HG03469 (cell line): ENCODE measurements at regions not wholly inside any gene's neighbourhood (a gene's known extent, or its start where the extent isn't known, plus 50 kb on each side); places are given as distances from the start of the nearest gene placed in this dataset.

ENCODE experiments used
- ATAC-seq: cut with Tn5 transposase; IDR thresholded peaks from one replicate; pipeline ENCODE4 v1.9.1; 2021; ENCODE audit warnings: mild to moderate bottlenecking, moderate library complexity, moderate number of reproducible peaks; ENCODE audit not compliant: unreplicated experiment

GRCh38 chr10:88059190-88059589 is 195.8 kb downstream of the PTEN start:
- ATAC-seq: no peak

- ATAC-seq: no peak
Measured at GRCh38 chr10:88060762-88061161, 197.3 kb downstream of the PTEN start.

GRCh38 chr10:88062385-88062784 is 199.0 kb downstream of the PTEN start:
- ATAC-seq: no peak

GRCh38 chr10:88062798-88063472 is 199.5 kb downstream of the PTEN start:
- ATAC-seq: no peak

- no peak for ATAC-seq
Measured at GRCh38 chr10:88063861-88064557, 200.6 kb downstream of the PTEN start.

GRCh38 chr10:88064608-88065382 is 201.4 kb downstream of the PTEN start:
- peak; percentile 26 for ATAC-seq

DNA sequence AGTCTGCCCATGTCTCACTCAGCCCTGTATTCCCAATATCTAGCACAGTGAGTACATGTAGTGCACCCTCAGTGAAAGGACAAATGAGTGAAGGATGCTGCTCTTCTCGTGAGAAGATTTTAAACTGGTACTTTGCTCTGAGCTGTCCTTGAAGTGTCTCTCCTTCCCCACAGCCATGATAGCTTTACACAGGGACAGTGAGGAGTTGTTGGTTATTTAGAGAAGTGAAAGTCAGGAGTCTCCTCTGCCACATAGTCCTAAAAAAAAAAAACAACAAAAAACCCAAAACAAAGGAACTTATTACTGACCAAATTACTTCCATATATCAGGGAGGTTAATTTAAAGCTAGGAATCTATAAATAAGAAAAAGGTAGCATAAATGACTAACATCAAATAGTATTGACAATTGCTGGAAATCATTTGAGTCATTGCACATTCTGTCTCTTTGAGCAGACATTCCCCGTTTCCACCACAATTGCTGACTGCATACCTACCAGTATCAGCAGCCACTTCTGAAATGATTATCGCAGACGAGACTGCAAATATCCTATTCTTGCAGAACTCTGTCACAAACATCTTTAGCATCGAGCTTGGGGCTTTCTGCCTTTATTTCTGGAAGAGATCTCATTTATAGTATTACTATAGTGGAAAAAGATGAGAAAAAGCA is 202.1 kb downstream of the PTEN start:
- ATAC-seq: no peak

DNA sequence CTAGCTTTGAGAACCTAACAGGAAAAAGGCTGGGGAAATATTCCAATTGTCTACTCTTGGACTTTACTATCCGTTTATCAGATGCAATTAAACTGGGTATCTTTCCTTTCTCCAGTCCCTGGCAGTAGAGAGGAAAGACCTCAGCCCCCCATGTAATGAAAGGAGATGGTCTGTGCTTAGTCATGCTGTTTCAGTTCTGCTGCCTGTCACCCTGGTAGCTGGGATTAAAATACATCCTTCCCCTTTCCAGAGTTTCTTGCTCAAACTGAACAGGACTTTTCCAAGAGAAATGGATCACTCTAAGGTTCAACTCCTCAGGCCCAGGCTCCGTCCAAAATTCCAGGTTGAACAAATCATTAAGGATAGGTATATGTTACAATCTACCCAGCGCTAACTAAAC is 202.9 kb downstream of the PTEN start:
- no peak for ATAC-seq

DNA sequence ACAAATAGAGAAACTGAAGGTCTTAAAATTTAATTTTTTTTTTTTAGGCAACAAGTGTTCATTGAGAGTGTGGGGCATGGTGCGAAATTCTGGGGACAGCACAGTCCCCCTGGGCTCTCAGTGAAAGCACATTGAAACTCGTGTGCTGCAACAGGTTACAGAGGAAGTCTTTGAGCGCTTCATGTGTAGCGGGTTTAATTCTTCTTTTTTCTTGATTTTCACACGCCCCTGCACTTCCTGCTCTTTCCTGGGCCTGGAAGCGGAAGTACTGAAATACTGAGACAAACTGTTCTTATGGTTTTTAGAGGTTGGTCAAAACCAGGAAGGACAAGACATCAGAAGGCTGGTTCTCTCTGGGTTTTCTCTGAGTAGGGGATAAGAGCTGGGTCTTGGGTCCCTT is 203.5 kb downstream of the PTEN start:
- no peak for ATAC-seq

- no peak for ATAC-seq
Measured at GRCh38 chr10:88067737-88068136, 204.3 kb downstream of the PTEN start.

GRCh38 chr10:88069338-88069737 is 205.9 kb downstream of the PTEN start:
- ATAC-seq: no peak

GRCh38 chr10:88070080-88070880 is 206.9 kb downstream of the PTEN start:
- no peak for ATAC-seq

DNA sequence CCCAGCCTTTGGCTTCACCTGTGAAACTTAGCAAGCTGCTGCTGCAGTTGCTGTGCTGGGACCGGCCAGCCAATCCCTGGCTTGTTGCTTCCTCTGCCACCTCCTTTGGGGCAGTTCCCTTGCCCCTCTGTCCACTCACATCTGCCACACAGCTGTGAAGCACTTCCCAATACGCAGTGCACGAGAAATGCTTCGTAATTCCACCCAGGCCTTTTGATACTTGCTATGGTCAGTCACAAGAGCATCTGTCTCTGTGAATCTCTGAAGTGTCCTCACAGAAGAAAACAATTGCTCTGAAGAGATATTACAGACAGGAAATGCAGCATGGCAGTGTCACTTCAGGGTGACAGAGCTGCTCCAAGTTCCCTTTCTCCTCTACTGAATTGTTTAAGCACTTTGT is 208.5 kb downstream of the PTEN start:
- no peak for ATAC-seq

GRCh38 chr10:88073682-88074081 is 210.3 kb downstream of the PTEN start:
- ATAC-seq: no peak

DNA sequence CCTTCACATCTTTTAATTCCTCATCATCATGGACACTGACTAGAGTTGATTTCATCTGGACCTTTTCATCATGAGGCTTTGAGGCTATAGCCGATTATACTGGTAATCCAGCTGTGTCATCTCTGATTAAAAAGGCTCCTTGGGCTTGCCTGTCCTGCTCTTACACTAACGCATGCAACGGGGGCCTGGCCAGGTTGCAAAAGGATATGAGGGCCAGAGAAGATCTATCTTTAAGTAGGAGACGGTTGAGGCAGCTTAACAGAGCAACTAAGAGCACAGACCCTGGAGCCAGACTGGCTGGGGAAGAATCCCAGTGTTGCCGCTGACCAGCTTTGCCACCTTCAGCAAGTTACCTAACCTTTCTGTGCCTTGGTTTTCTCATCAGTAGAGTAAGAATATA is 211.5 kb downstream of the PTEN start:
- ATAC-seq: no peak

- no peak for ATAC-seq
Measured at GRCh38 chr10:88076027-88076880, 212.8 kb downstream of the PTEN start.

- no peak for ATAC-seq
Measured at GRCh38 chr10:88077977-88078376, 214.6 kb downstream of the PTEN start.

DNA sequence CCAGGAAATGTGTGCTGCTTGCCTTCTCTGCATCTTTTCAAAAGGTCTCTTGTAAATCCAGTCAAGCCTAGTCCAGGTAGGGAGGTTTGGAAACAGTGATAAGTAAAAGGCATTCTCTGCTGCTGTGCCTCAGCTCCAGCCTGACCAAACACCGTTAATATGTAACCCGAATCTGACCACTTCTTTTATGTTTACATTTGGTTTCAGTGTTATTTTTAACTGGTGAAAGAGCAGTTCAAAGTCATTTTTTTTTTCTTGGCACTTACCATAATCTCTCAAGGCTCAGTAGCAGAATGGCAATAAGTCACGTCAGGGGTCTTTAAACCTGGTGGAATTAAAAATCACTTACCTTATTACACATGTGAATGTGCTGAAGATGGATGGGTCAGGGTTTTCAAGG is 216.8 kb downstream of the PTEN start:
- peak; percentile 47 for ATAC-seq

DNA sequence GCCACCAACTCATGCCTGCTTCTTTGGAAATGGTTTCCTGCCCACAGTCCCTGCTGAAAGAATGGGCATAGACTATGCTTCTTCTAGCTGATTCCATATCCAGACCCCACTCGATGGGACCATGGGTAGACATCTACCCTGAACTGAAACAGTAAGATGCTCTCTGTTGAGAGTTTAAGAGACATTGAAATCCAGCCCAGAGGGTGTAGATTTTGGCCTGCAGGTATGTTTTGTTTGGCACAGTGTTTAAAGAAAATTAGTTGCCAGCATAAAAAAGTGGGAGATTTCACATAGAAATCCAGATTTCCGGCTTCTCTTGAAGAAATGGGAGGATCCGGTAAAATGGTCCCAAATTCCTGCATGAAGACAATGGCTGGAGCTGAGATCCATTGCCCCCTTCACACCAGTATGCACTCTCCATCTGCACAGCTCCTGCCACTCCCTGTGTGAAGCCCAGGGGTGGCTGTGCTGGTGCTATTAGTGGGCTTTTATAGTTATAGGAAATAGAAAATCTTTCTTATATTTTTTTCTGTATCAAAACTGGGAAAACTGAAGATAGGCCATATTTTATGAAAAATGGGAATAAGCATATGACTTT is 218.1 kb downstream of the PTEN start:
- ATAC-seq: no peak
